ENCODE measurements at regions not wholly inside any gene's neighbourhood (a gene's known extent, or its start where the extent isn't known, plus 50 kb on each side); places are given as distances from the start of the nearest gene placed in this dataset.

- Histone ChIP-seq H3K4me1 (ENCODE audit: control insufficient read depth, low read length) (no peaks in the 10 kb centered on the region), H3K27ac (ENCODE audit: low read depth, low read length) (no peak overlapping the region), H3K4me2 (ENCODE audit: low read length) (no peak overlapping the region), H3K36me3 (ENCODE audit: control insufficient read depth, low read length) (no peaks in the 10 kb centered on the region), H3K9me2 (replicated peaks; ENCODE audit: control insufficient read depth, low read length) (no peaks in the 10 kb centered on the region), H3K9me3 (ENCODE audit: control insufficient read depth, insufficient read depth, low read length) (no peaks in the 10 kb centered on the region), H4K20me1 (ENCODE audit: control insufficient read depth, insufficient read depth, low read depth, low read length) (no peaks in the 10 kb centered on the region), H3K27me3 (ENCODE audit: control insufficient read depth, low read length) (no peaks in the 10 kb centered on the region), H3K4me3 (ENCODE audit: low read length) (no peak overlapping the region), H3F3A (ENCODE audit: control insufficient read depth, insufficient read depth) (no peaks in the 10 kb centered on the region), H3K79me2 (ENCODE audit: control insufficient read depth, low read length) (no peaks in the 10 kb centered on the region)
- no peak for TF ChIP-seq CTCF (IDR thresholded peaks at IDR 0.05; ENCODE audit: low read depth, low read length, poor library complexity, severe bottlenecking)
- TF ChIP-seq EZH2phosphoT487 (IDR thresholded peaks at IDR 0.05; ENCODE audit: borderline replicate concordance, low read length) = no peak
Measured at GRCh38 chr3:8020047-8020841, 481.4 kb upstream of the LMCD1 start.

GRCh38 chr3:8027954-8028353 lies 473.7 kb upstream of the LMCD1 start:
- no peak overlapping the region for H3K4me2 ChIP-seq (ENCODE audit: low read length)
- TF ChIP-seq CTCF (IDR thresholded peaks at IDR 0.05; ENCODE audit: low read depth, low read length, poor library complexity, severe bottlenecking) (no peak), EZH2phosphoT487 (IDR thresholded peaks at IDR 0.05; ENCODE audit: borderline replicate concordance, low read length) (no peak)
- no peak overlapping the region for H3K4me3 ChIP-seq (ENCODE audit: low read length)
- H3K9me3 ChIP-seq (ENCODE audit: control insufficient read depth, insufficient read depth, low read length) = no peaks in the 10 kb centered on the region
- H3K4me1 ChIP-seq (ENCODE audit: control insufficient read depth, low read length) = no peaks in the 10 kb centered on the region
- H3F3A ChIP-seq (ENCODE audit: control insufficient read depth, insufficient read depth) = no peaks in the 10 kb centered on the region
- H3K36me3 ChIP-seq (ENCODE audit: control insufficient read depth, low read length) = no peaks in the 10 kb centered on the region
- H3K79me2 ChIP-seq (ENCODE audit: control insufficient read depth, low read length) = no peaks in the 10 kb centered on the region
- H3K27ac ChIP-seq (ENCODE audit: low read depth, low read length) = no peak overlapping the region
- no peaks in the 10 kb centered on the region for H3K9me2 ChIP-seq (replicated peaks; ENCODE audit: control insufficient read depth, low read length)
- H4K20me1 ChIP-seq (ENCODE audit: control insufficient read depth, insufficient read depth, low read depth, low read length) = no peaks in the 10 kb centered on the region
- H3K27me3 ChIP-seq (ENCODE audit: control insufficient read depth, low read length) = no peaks in the 10 kb centered on the region

- H3K9me2 ChIP-seq (replicated peaks; ENCODE audit: control insufficient read depth, low read length) = no peaks in the 10 kb centered on the region
- no peaks in the 10 kb centered on the region for H3F3A ChIP-seq (ENCODE audit: control insufficient read depth, insufficient read depth)
- H3K79me2 ChIP-seq (ENCODE audit: control insufficient read depth, low read length) = no peaks in the 10 kb centered on the region
- no peak overlapping the region for H3K4me3 ChIP-seq (ENCODE audit: low read length)
- no peaks in the 10 kb centered on the region for H4K20me1 ChIP-seq (ENCODE audit: control insufficient read depth, insufficient read depth, low read depth, low read length)
- no peaks in the 10 kb centered on the region for H3K36me3 ChIP-seq (ENCODE audit: control insufficient read depth, low read length)
- H3K4me1 ChIP-seq (ENCODE audit: control insufficient read depth, low read length) = no peaks in the 10 kb centered on the region
- H3K27ac ChIP-seq (ENCODE audit: low read depth, low read length) = no peak overlapping the region
- TF ChIP-seq EZH2phosphoT487 (IDR thresholded peaks at IDR 0.05; ENCODE audit: borderline replicate concordance, low read length) (no peak), CTCF (IDR thresholded peaks at IDR 0.05; ENCODE audit: low read depth, low read length, poor library complexity, severe bottlenecking) (no peak)
- H3K27me3 ChIP-seq (ENCODE audit: control insufficient read depth, low read length) = no peaks in the 10 kb centered on the region
- H3K4me2 ChIP-seq (ENCODE audit: low read length) = no peak overlapping the region
- no peaks in the 10 kb centered on the region for H3K9me3 ChIP-seq (ENCODE audit: control insufficient read depth, insufficient read depth, low read length)
Measured at GRCh38 chr3:8050283-8050682, 451.3 kb upstream of the LMCD1 start.

Measured in DOHH2 (cell line).